Mucosa of descending colon (tissue), 3 donors: ENCODE measurements at regions not wholly inside any gene's neighbourhood (a gene's known extent, or its start where the extent isn't known, plus 50 kb on each side); places are given as distances from the start of the nearest gene placed in this dataset.
"Not testable (repeated sequence)": the region's sequence is repeated elsewhere in the genome, so short reads cannot be mapped to it uniquely, and the experiment has no call there.

ENCODE experiments used
- ATAC-seq: fragments of 200-7000 bp; cut with Tn5 transposase; one replicate; pipeline ENCODE4 v1.9.1; 2020; ENCODE audit warnings: mild to moderate bottlenecking, moderate library complexity
- DNase-seq, 3 donors: peaks; one replicate each; pipeline ENCODE4 v3.0.0-alpha.2; 2020
- H3K36me3 ChIP-seq: fragments of 200-600 bp; one replicate; pipeline ENCODE4 v1.8.0; 2021; ENCODE audit warnings: low read depth, mild to moderate bottlenecking
- H3K4me1 ChIP-seq: fragments of 200-600 bp; one replicate; pipeline ENCODE4 v1.8.0; 2021; ENCODE audit warnings: low read depth, mild to moderate bottlenecking
- H3K4me3 ChIP-seq: fragments of 200-600 bp; one replicate; pipeline ENCODE4 v1.8.0; 2021; ENCODE audit warnings: mild to moderate bottlenecking
- H3K9me3 ChIP-seq: fragments of 200-600 bp; one replicate; pipeline ENCODE4 v1.8.0; 2021; ENCODE audit warnings: mild to moderate bottlenecking
- CTCF ChIP-seq: fragments of 200-600 bp; IDR thresholded peaks from one replicate; pipeline ENCODE4 v1.8.0; 2022; ENCODE audit warnings: antibody characterized with exemption, mild to moderate bottlenecking
- intact Hi-C, 2 donors: fragments of 100-400 bp; cut with DNase I in 1 of 2; cut with micrococcal nuclease in 1 of 2; formaldehyde crosslinking; loops; one replicate each; pipeline versions ENCODE4 v1.11.0 to v1.11.1; 2022; cut with DNase I, micrococcal nuclease
- donor health status: DM: no; HTN: no; CAD: no; lungs with moderate emphysema.
- donor health status: DM: no; HTN: no; CAD: no.
- donor health status: DM: no; HTN: yes; CAD: no.

DNA sequence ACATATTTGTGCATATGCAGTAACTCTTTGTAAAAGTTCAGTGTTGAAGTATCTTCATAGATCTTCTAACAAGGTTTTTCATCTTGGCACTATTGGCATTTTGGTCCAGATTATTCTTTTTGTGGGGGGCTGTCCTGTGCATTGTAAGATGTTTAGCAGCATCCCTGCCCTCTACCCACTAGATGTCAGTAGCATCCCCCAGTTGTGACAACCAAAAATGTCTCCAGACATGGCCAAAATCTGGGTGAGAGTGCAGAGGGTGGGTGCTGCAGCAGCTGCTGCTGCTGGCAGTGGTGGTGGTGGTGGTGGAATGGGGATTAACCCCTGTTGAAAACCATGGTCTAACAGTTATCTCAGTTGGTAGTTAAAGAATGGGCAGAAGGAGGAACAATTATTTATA is 370.0 kb downstream of the GPAT3 start:
- no peaks in the 10 kb centered on the region for H3K36me3 ChIP-seq
- ATAC-seq (no peak), DNase-seq (no peak)
- no peak overlapping the region for H3K4me3 ChIP-seq
- H3K9me3 ChIP-seq = no peaks in the 10 kb centered on the region
- TF ChIP-seq CTCF = no peak
- H3K4me1 ChIP-seq = no peaks in the 10 kb centered on the region
- intact Hi-C loops = no loop called here

DNA sequence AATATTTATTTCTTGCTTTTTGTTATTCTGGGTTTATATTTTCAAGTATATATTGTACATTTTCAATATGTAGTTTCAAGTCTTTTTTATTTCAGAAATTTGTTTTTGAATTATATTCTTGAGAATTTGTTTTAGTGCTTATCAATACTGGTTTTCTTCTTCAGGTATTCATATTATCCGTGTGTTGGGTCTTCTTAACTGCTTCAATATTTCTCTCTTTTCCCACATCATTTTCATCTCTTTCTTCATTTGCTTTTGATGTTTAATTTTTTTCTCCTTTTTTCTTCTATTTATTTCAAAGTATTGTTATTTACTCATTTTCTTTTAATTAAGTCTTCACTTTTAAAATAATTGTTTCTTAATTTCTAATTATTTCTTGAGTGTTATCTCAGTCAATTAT is 367.8 kb downstream of the GPAT3 start:
- intact Hi-C loops, H3K4me3 ChIP-seq, DNase-seq, H3K9me3 ChIP-seq, H3K36me3 ChIP-seq, ATAC-seq, H3K4me1 ChIP-seq: not testable (repeated sequence)

- no peaks in the 10 kb centered on the region for H3K9me3 ChIP-seq
- no peaks in the 10 kb centered on the region for H3K36me3 ChIP-seq
- DNase-seq (no peak), ATAC-seq (no peak)
- H3K4me1 ChIP-seq = no peaks in the 10 kb centered on the region
- intact Hi-C loops = no loop called here
- no peak overlapping the region for H3K4me3 ChIP-seq
- no peak for TF ChIP-seq CTCF
Observed at GRCh38 chr4:83894831-83895230, 358.9 kb downstream of the GPAT3 start.

- H3K9me3 ChIP-seq = no peaks in the 10 kb centered on the region
- intact Hi-C loops = no loop called here
- no peak overlapping the region for H3K4me3 ChIP-seq
- no peaks in the 10 kb centered on the region for H3K36me3 ChIP-seq
- no peak for ATAC-seq
- TF ChIP-seq CTCF = no peak
- no peak for DNase-seq
- H3K4me1 ChIP-seq = no peaks in the 10 kb centered on the region
Observed at GRCh38 chr4:83890816-83891215, 354.9 kb downstream of the GPAT3 start.

GRCh38 chr4:83890231-83890630 is 354.3 kb downstream of the GPAT3 start:
- Histone ChIP-seq H3K4me1 (no peaks in the 10 kb centered on the region), H3K9me3 (no peaks in the 10 kb centered on the region), H3K4me3 (no peak overlapping the region), H3K36me3 (no peaks in the 10 kb centered on the region)
- intact Hi-C loops = no loop called here
- ATAC-seq (no peak), DNase-seq (no peak)
- TF ChIP-seq CTCF = no peak

GRCh38 chr4:83889802-83890201 is 353.9 kb downstream of the GPAT3 start:
- Histone ChIP-seq H3K36me3 (no peaks in the 10 kb centered on the region), H3K4me3 (no peak overlapping the region), H3K4me1 (no peaks in the 10 kb centered on the region), H3K9me3 (no peaks in the 10 kb centered on the region)
- DNase-seq = no peak
- intact Hi-C loops = no loop called here
- TF ChIP-seq CTCF = no peak
- ATAC-seq = no peak
